HG02943 (cell line): ENCODE measurements at regions not wholly inside any gene's neighbourhood (a gene's known extent, or its start where the extent isn't known, plus 50 kb on each side); places are given as distances from the start of the nearest gene placed in this dataset.

Source experiments
- ATAC-seq: cut with Tn5 transposase; IDR thresholded peaks from one replicate; pipeline ENCODE4 v1.9.1; 2021; ENCODE audit warnings: mild to moderate bottlenecking, low read depth, moderate library complexity; ENCODE audit not compliant: unreplicated experiment

DNA sequence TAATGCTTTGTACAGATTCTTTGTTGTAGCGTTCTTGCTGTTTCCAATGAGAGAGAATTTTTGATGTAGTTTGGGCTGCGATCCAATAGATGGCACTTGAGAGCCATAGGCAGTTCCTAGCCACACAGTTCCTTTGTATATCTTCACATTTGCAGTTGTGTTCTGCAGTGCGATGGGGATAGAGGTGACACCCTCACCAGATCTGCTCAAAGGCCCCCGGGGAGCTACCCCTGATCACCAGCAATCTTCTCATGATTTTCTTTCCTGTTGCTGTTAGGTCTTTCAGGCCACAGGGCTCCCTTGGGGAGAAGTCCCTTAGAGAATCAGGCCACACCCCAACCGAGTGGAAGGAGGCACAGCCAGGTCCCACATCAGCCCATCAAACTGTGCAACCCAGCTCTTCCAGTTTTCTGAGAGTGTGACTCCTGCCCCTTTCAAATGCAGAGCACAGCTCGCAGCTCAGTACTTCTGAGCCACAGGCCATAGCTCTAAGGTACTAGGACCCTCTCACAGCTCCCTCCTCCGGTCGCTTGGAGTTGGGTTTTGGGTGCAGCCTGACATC is 353.7 kb downstream of the SLCO4C1 start:
- ATAC-seq, result peak; percentile 86

- no peak for ATAC-seq
Measured at GRCh38 chr5:101937041-101937440, 359.0 kb downstream of the SLCO4C1 start.

DNA sequence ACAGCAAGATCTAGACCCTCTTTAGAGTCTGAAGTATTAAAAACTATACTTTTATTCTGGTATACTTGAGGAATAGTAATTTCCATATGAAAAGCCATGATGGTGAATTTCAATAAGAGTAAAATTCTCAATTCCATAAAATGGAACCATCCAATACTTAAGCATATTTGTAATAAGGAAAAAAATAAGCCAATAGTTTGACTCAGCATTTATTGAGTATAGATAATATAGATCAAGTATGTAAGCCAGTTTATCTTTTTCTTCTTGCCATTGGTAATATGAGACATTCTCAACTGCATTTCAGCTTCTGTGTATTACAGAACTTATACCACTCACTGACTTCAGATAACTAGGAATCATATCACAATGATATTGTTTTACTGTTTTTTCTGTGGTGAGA is 361.0 kb downstream of the SLCO4C1 start:
- no peak for ATAC-seq

- no peak for ATAC-seq
Measured at GRCh38 chr5:101932599-101932998, 363.5 kb downstream of the SLCO4C1 start.

- no peak for ATAC-seq
Measured at GRCh38 chr5:101929628-101930027, 366.5 kb downstream of the SLCO4C1 start.

DNA sequence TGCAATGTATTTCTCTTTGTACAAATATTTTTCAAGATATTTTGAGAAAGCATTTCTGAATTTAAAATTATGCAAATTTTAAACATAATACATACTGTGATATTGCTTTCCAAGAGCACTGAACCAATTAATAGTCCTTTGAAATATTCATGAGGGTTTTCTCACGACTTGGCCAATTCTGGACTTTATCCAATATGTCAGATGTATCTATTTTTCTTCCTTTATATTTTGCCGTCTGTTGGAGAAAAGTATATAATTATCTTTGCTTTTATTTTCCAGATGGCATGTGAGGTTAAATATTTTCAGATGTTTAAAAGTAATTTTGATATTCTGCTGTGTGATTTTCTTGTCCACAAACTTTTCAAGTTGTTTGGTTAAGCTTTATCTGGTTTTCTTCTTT is 378.9 kb downstream of the SLCO4C1 start:
- ATAC-seq, result no peak

- ATAC-seq, result no peak
Measured at GRCh38 chr5:101915554-101915953, 380.5 kb downstream of the SLCO4C1 start.

GRCh38 chr5:101904736-101905135 is 391.3 kb downstream of the SLCO4C1 start:
- ATAC-seq, result no peak

- ATAC-seq, result no peak
Measured at GRCh38 chr5:101897914-101898313, 398.2 kb downstream of the SLCO4C1 start.

GRCh38 chr5:101894985-101895384 is 401.1 kb downstream of the SLCO4C1 start:
- no peak for ATAC-seq

DNA sequence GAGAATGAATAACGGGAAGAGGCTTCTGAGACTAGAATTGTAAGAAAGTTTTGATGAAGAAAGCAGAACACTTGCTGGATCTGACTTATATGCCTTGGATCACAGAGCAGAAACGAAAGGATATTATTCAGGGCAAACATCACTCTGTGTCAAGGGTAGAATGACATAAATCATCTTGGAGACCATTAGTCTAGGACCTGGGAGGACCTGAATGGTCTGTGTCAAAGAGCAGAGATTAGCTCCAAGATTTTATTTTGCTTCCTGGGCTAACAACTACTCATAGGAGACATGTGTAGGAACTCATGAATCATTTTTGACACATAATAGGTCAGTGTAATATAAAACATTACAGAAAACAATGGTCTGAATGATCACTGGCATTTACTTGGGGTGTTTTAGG is 417.9 kb downstream of the SLCO4C1 start:
- no peak for ATAC-seq

GRCh38 chr5:101877451-101877850 is 418.6 kb downstream of the SLCO4C1 start:
- ATAC-seq, result no peak

GRCh38 chr5:101866473-101866872 is 429.6 kb downstream of the SLCO4C1 start:
- ATAC-seq, result no peak

DNA sequence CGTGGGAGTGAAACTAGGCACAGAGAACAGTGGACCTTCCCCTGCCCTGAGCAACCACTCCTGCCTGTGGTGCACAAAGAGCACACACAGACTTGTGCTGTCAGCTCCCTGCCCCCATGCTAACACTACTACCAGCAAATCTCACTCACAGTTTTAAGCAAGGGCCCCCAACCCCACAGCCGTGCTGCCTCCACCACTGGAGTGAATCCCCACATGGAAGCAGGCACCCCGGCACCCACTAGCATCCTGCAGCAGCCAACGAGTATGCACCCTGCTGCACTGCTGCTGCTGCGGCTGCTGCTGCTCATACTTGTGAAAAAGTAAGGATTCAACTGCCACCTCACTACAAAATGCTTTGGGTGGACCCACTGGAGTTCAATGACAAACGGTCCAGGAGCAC is 435.5 kb downstream of the SLCO4C1 start:
- ATAC-seq, result no peak

DNA sequence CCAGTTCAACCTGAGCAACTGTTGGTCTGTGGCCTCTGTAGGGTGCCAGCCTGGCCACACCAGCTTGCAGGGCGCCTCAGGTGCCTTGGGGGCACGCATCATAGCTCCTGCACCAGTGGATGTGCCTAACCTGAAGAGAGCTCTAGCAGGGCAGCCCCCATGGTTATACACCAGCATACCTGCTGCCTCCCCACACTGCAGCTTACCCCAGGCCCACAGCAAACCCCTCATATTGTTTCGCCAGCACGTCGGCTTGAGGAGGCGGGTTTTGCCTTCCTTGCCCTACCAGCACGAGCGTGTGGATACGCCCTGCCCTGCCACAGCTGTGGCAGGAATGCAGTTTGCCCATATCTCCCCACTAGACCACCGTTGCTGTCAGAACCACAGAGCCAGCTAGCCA is 435.9 kb downstream of the SLCO4C1 start:
- ATAC-seq, result no peak

GRCh38 chr5:101846496-101846895 is 449.6 kb downstream of the SLCO4C1 start:
- no peak for ATAC-seq

GRCh38 chr5:101843055-101843454 is 453.0 kb downstream of the SLCO4C1 start:
- ATAC-seq, result no peak

DNA sequence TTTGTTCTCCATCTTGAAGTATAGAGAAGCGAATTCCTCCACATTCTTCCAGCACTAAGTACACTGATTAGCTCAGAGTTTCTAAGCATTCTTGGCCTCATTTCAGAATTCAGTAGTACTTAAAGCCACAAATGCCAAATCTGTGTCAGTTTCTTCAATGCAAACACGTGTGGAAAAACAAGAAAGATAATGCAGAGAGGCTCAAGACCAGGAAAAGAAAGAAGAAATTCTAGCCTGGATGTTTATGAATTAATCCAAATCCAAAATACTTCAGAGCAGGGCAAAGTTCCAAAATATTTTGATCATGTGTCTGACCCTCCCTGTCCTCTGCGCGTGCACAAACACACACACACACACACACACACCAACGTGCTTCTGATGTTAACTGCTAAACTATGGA is 457.6 kb downstream of the SLCO4C1 start:
- no peak for ATAC-seq

DNA sequence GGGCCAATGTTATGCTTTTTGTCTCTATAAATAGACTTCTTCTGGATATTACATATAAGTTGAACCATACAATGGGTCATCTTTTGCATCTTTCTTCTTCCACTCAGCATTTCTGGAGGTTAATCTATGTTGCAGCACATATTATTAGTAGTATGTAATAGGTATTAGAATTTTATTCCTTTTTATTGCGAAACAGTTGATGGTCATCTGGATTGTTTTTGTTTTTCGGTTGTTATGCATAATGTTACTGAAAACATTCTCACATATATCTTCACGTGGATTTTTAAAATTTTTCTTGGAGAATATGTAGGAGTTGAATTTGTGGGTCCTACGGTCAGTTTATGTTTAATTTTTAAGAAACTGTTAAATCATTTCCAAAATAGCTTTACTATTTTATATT is 466.8 kb downstream of the SLCO4C1 start:
- ATAC-seq, result no peak

DNA sequence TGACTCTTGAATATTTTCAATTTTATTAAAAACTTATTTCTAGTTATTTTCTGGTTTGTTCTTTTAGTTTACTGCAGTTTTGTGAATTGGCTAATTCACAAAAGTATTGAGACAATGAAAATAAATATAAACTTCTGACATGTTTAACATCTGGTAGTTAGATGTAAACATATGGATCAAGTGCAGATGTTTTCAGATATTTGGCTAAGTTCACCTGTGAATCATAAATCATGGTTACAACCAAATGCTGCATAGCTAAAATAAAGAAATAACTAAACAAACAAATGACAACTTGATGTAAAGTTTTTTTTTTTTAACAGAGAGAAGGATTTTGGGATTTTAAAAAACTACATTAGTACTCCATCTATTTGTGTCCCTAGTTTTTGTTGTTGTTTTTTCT is 484.6 kb downstream of the SLCO4C1 start:
- no peak for ATAC-seq

GRCh38 chr5:101806410-101806809 is 489.7 kb downstream of the SLCO4C1 start:
- no peak for ATAC-seq

DNA sequence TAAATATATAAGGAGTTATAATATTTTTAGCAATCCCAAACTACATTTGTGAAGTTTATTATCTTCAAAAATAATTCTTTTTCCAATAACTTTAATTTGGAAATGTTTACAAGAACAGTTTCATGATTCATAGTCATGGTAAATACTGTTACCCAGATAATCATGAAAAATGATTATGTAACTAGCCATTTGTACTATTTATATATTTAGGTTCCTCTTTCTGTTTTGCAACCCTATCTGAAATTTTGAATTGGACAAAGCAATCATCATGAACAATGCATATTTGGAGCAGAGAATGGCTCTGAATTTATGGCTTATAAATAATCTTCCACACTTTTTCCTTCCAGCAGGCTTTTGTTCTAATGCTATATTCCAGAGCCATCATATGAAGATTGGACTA is 499.7 kb downstream of the SLCO4C1 start:
- no peak for ATAC-seq

DNA sequence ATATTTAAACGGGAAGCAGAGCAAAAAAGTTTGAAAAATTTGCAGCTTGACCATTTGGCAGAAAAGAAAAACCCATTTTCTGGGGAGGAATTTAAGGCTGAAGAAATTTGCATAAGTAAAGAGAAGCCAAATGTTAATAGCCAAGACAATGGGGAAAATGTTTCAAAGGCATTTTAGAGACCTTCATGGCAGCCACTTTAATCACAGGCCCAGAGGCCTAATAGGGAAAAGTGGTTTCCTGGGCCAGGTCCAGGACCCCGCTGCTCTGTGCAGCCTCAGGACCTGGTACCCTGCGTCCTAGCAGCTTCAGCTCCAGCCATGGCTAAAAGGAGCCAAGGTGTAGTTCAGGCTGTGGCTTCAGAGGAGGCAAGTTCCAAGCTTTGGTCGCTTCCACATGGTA is 507.3 kb downstream of the SLCO4C1 start:
- ATAC-seq, result no peak
